ENCODE measurements at regions not wholly inside any gene's neighbourhood (a gene's known extent, or its start where the extent isn't known, plus 50 kb on each side); places are given as distances from the start of the nearest gene placed in this dataset.

DNA sequence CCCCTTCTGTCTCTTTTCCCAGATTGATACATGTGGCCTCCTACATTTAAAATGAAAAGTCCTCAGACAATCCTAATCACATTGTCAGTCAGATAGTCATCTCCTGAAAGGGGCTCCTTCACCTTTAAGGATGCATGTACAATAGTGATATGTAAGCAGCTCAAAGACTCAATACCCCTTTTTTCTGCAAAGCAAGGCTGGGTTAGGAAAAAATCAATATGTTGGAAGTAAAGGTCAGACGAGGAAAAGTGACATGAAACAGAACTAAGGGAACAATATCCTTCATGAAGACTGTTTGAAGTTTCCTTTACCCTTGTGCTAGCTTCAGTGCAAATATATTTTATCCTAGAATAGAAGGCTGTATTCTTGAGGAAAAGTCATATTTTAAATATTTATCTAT, 539.3 kb downstream of the NR2F2 start:
- no peaks in the 10 kb centered on the region for H3K79me2 ChIP-seq (ENCODE audit: insufficient read depth, low read length)
- POLR2A ChIA-PET, result no interaction called here
- H3K9ac ChIP-seq (ENCODE audit: insufficient read depth, low read depth, low read length), result no peak overlapping the region
- H3K27ac ChIP-seq (ENCODE audit: extremely low read length, insufficient read depth, low read length), result no peak overlapping the region
- no peak overlapping the region for H3K4me2 ChIP-seq (ENCODE audit: low read depth, low read length)
- intact Hi-C loops (cut with micrococcal nuclease; ENCODE audit: unreplicated experiment), result no loop called here
- ATAC-seq (no peak), FAIRE-seq (no peak), DNase-seq (ENCODE audit: low spot score) (no peak)
- CTCF ChIA-PET (ENCODE audit: low intra/inter-chr PET ratio, low total read pairs), result no interaction called here
- H3K9me3 ChIP-seq (ENCODE audit: low read length), result peaks cover 7% of the 10 kb centered on the region; the same call in 1 of the 2 replicates
- WGBS (ENCODE audit: low lambda C conversion rate), result 0% methylated on average over 1 of the region's 1 CpG
- no peaks in the 10 kb centered on the region for H3K4me1 ChIP-seq (ENCODE audit: insufficient read depth, low read length)
- no peaks in the 10 kb centered on the region for H4K20me1 ChIP-seq (ENCODE audit: insufficient read depth, low read length)
- H3K27me3 ChIP-seq (ENCODE audit: control insufficient read depth in 1 of 2, insufficient read depth in 2 of 2, low read length in 2 of 2), result 0 out of 5 replicates have a peak, but pooled peaks cover 0 to 3% of the 10 kb centered on the region in 2 experiments
- no peak overlapping the region for H2AFZ ChIP-seq (ENCODE audit: low read length)
- TF ChIP-seq ONECUT2 (CRISPR knock-in tag; IDR thresholded peaks at IDR 0.05) (peak; percentile 77), ZSCAN25 (CRISPR knock-in tag; IDR thresholded peaks at IDR 0.05) (no peak), HNF4G (IDR thresholded peaks at IDR 0.05; ENCODE audit: borderline replicate concordance, low read depth, low read length) (no peak), HNF4G (CRISPR knock-in tag; IDR thresholded peaks at IDR 0.05; ENCODE audit: borderline replicate concordance, low read depth) (no peak)
- no peaks in the 10 kb centered on the region for H3K36me3 ChIP-seq (replicated peaks in 1 of 2; ENCODE audit: control insufficient read depth in 1 of 2, insufficient read depth in 2 of 2, low read length in 2 of 2)
- no peak overlapping the region for H3K4me3 ChIP-seq (replicated peaks in 1 of 3; ENCODE audit: insufficient read depth in 1 of 3, low read depth in 2 of 3, low read length in 3 of 3)
- in situ Hi-C loops (cut with HindIII; ENCODE audit: extremely low pct_ligation_motif_present, low pct_unique_long_range_greater_than_20kb), result no loop called here
- BruUV-seq (replicated peaks), result no TSS peak

DNA sequence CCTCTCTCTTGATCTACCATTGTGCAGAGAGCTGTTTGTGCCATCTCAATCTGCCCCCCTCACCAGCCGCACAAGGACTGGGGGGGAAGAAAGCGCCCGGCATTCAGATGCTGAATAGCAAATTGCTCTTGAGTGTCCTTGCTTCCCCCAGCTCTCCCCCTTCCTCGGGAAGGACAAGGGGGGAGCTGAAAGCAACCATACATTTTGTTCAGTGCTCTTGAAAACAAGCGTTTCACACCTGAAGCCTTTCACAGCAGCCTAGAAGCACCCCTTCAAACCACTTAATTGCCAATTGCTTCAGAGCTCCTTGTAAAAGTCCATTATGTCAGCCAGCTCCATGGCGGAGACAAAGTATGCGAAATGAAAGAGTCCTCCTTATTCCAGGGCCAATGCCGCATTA, 540.1 kb downstream of the NR2F2 start:
- ATAC-seq (no peak), FAIRE-seq (no peak), DNase-seq (ENCODE audit: low spot score) (no peak)
- H3K9me3 ChIP-seq (ENCODE audit: low read length), result peaks cover 7% of the 10 kb centered on the region; the same call in 1 of the 2 replicates
- 52% methylated on average over 8 of the region's 8 CpGs for WGBS (ENCODE audit: low lambda C conversion rate)
- H3K27ac ChIP-seq (ENCODE audit: extremely low read length, insufficient read depth, low read length), result no peak overlapping the region
- H3K4me3 ChIP-seq (replicated peaks in 1 of 3; ENCODE audit: insufficient read depth in 1 of 3, low read depth in 2 of 3, low read length in 3 of 3), result no peak overlapping the region
- CTCF ChIA-PET (ENCODE audit: low intra/inter-chr PET ratio, low total read pairs), result no interaction called here
- no peaks in the 10 kb centered on the region for H3K4me1 ChIP-seq (ENCODE audit: insufficient read depth, low read length)
- no peak overlapping the region for H3K4me2 ChIP-seq (ENCODE audit: low read depth, low read length)
- intact Hi-C loops (cut with micrococcal nuclease; ENCODE audit: unreplicated experiment), result no loop called here
- no peak overlapping the region for H3K9ac ChIP-seq (ENCODE audit: insufficient read depth, low read depth, low read length)
- no TSS peak for BruUV-seq (replicated peaks)
- POLR2A ChIA-PET, result no interaction called here
- no peaks in the 10 kb centered on the region for H3K79me2 ChIP-seq (ENCODE audit: insufficient read depth, low read length)
- in situ Hi-C loops (cut with HindIII; ENCODE audit: extremely low pct_ligation_motif_present, low pct_unique_long_range_greater_than_20kb), result no loop called here
- H2AFZ ChIP-seq (ENCODE audit: low read length), result no peak overlapping the region
- no peaks in the 10 kb centered on the region for H3K36me3 ChIP-seq (replicated peaks in 1 of 2; ENCODE audit: control insufficient read depth in 1 of 2, insufficient read depth in 2 of 2, low read length in 2 of 2)
- H3K27me3 ChIP-seq (ENCODE audit: control insufficient read depth in 1 of 2, insufficient read depth in 2 of 2, low read length in 2 of 2), result 0 out of 5 replicates have a peak, but pooled peaks cover 0 to 3% of the 10 kb centered on the region in 2 experiments
- H4K20me1 ChIP-seq (ENCODE audit: insufficient read depth, low read length), result no peaks in the 10 kb centered on the region
- TF ChIP-seq PHF21A (CRISPR knock-in tag; IDR thresholded peaks at IDR 0.05) (no peak), TP53 (CRISPR knock-in tag; conservative IDR thresholded peaks at IDR 0.05) (no peak), ZBTB4 (CRISPR knock-in tag; IDR thresholded peaks at IDR 0.05; ENCODE audit: borderline replicate concordance) (no peak), GATAD2A (CRISPR knock-in tag; IDR thresholded peaks at IDR 0.05) (no peak), FIP1L1 (IDR thresholded peaks at IDR 0.05; ENCODE audit: borderline replicate concordance, insufficient read depth, low read depth, low read length) (no peak), NR2F1 (CRISPR knock-in tag; IDR thresholded peaks at IDR 0.05) (no peak), NFE2L1 (CRISPR knock-in tag; IDR thresholded peaks at IDR 0.05; ENCODE audit: borderline replicate concordance) (no peak), NR2F6 (IDR thresholded peaks at IDR 0.05) (no peak), NR2F6 (CRISPR knock-in tag; IDR thresholded peaks at IDR 0.05) (no peak), GATAD1 (CRISPR knock-in tag; IDR thresholded peaks at IDR 0.05) (no peak), ZNF841 (CRISPR knock-in tag; IDR thresholded peaks at IDR 0.05; ENCODE audit: borderline replicate concordance) (no peak), EEA1 (CRISPR knock-in tag; IDR thresholded peaks at IDR 0.05; ENCODE audit: borderline replicate concordance) (no peak)
- TF ChIP-seq, protein P1, sequence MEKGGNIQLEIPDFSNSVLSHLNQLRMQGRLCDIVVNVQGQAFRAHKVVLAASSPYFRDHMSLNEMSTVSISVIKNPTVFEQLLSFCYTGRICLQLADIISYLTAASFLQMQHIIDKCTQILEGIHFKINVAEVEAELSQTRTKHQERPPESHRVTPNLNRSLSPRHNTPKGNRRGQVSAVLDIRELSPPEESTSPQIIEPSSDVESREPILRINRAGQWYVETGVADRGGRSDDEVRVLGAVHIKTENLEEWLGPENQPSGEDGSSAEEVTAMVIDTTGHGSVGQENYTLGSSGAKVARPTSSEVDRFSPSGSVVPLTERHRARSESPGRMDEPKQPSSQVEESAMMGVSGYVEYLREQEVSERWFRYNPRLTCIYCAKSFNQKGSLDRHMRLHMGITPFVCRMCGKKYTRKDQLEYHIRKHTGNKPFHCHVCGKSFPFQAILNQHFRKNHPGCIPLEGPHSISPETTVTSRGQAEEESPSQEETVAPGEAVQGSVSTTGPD (CRISPR knock-in tag; IDR thresholded peaks at IDR 0.05), result no peak

All from HepG2 (cell line).